PC-9 (cell line): ENCODE measurements at regions not wholly inside any gene's neighbourhood (a gene's known extent, or its start where the extent isn't known, plus 50 kb on each side); places are given as distances from the start of the nearest gene placed in this dataset.

Experiments
- CTCF ChIP-seq: fragments of 200-600 bp; sonication (generic); conservative IDR thresholded peaks from 2 replicates; pipeline ENCODE4 v1.6.1; 2017; ENCODE audit warnings: mixed run types, antibody characterized with exemption, mild to moderate bottlenecking, moderate library complexity
- EZH2 ChIP-seq: fragments of 200-600 bp; sonication (generic); IDR thresholded peaks from 2 replicates; pipeline ENCODE4 v1.8.0; 2017; ENCODE audit warnings: antibody characterized with exemption, low read depth

- TF ChIP-seq CTCF (no peak), EZH2 (no peak)
Observed at GRCh38 chr5:164214698-164215097, 709.3 kb downstream of the MAT2B start.
